ENCODE measurements at regions not wholly inside any gene's neighbourhood (a gene's known extent, or its start where the extent isn't known, plus 50 kb on each side); places are given as distances from the start of the nearest gene placed in this dataset.

- TF ChIP-seq ZFP3 (CRISPR knock-in tag; IDR thresholded peaks at IDR 0.05) (no peak), CSRNP3 (CRISPR knock-in tag; IDR thresholded peaks at IDR 0.05) (no peak), TSHZ2 (CRISPR knock-in tag; IDR thresholded peaks at IDR 0.05) (no peak), TCF4 (CRISPR knock-in tag; IDR thresholded peaks at IDR 0.05; ENCODE audit: borderline replicate concordance) (no peak), ISL1 (CRISPR knock-in tag; IDR thresholded peaks at IDR 0.05) (no peak), TOX (CRISPR knock-in tag; IDR thresholded peaks at IDR 0.05; ENCODE audit: borderline replicate concordance) (no peak), PPARA (CRISPR knock-in tag; IDR thresholded peaks at IDR 0.05; ENCODE audit: borderline replicate concordance) (no peak), PATZ1 (CRISPR knock-in tag; IDR thresholded peaks at IDR 0.05; ENCODE audit: borderline replicate concordance) (no peak), ZFP30 (CRISPR knock-in tag; IDR thresholded peaks at IDR 0.05) (no peak), ZC3H10 (CRISPR knock-in tag; IDR thresholded peaks at IDR 0.05) (no peak), POU6F1 (CRISPR knock-in tag; IDR thresholded peaks at IDR 0.05; ENCODE audit: borderline replicate concordance, low read depth) (no peak), ESRRG (CRISPR knock-in tag; IDR thresholded peaks at IDR 0.05) (no peak)
- ATAC-seq = no peak
Observed at GRCh38 chr18:47410139-47410538, 158.7 kb upstream of the SKOR2 start.

GRCh38 chr18:47409519-47409918, 158.1 kb upstream of the SKOR2 start:
- TF ChIP-seq TSHZ2 (CRISPR knock-in tag; IDR thresholded peaks at IDR 0.05) (no peak), CSRNP3 (CRISPR knock-in tag; IDR thresholded peaks at IDR 0.05) (no peak), ISL1 (CRISPR knock-in tag; IDR thresholded peaks at IDR 0.05) (no peak), RARB (CRISPR knock-in tag; IDR thresholded peaks at IDR 0.05) (no peak), ESRRG (CRISPR knock-in tag; IDR thresholded peaks at IDR 0.05) (no peak), CREB5 (CRISPR knock-in tag; IDR thresholded peaks at IDR 0.05; ENCODE audit: low read depth) (no peak), PATZ1 (CRISPR knock-in tag; IDR thresholded peaks at IDR 0.05; ENCODE audit: borderline replicate concordance) (no peak), SNAI2 (CRISPR knock-in tag; IDR thresholded peaks at IDR 0.05) (no peak), OSR1 (CRISPR knock-in tag; IDR thresholded peaks at IDR 0.05) (no peak), POU6F1 (CRISPR knock-in tag; IDR thresholded peaks at IDR 0.05; ENCODE audit: borderline replicate concordance, low read depth) (no peak), PPARA (CRISPR knock-in tag; IDR thresholded peaks at IDR 0.05; ENCODE audit: borderline replicate concordance) (no peak), TCF4 (CRISPR knock-in tag; IDR thresholded peaks at IDR 0.05; ENCODE audit: borderline replicate concordance) (no peak), ZNF70 (CRISPR knock-in tag; IDR thresholded peaks at IDR 0.05) (no peak), GLIS3 (CRISPR knock-in tag; IDR thresholded peaks at IDR 0.05) (no peak)
- ATAC-seq = no peak
